Fibroblast of lung (primary cell): ENCODE measurements at regions not wholly inside any gene's neighbourhood (a gene's known extent, or its start where the extent isn't known, plus 50 kb on each side); places are given as distances from the start of the nearest gene placed in this dataset.

ENCODE experiments used
- DNase-seq, 2 donors: peaks; one replicate each; pipeline versions ENCODE4 v3.0.0 to v3.0.0-alpha.2; 2010; ENCODE audit warnings: low read depth in 2 of 2
- H2AFZ ChIP-seq: 2 replicates; pipeline ENCODE4 v1.5.1; 2012; ENCODE audit warnings: low read length, control low read depth, inconsistent platforms
- H3K27ac ChIP-seq: 2 replicates; pipeline ENCODE4 v1.5.1; 2011; ENCODE audit warnings: low read length, control low read depth; ENCODE audit not compliant: insufficient read depth
- H3K27me3 ChIP-seq: 2 replicates; pipeline ENCODE4 v1.5.1; 2011; ENCODE audit warnings: mild to moderate bottlenecking, low read length; ENCODE audit not compliant: control insufficient read depth, insufficient read depth
- H3K36me3 ChIP-seq: 2 replicates; pipeline ENCODE4 v1.5.1; 2011; ENCODE audit warnings: low read length; ENCODE audit not compliant: control insufficient read depth, insufficient read depth
- H3K4me1 ChIP-seq: 2 replicates; pipeline ENCODE4 v1.5.1; 2011; ENCODE audit warnings: low read length; ENCODE audit not compliant: control insufficient read depth, insufficient read depth; ENCODE audit errors: extremely low read depth
- H3K4me2 ChIP-seq: 2 replicates; pipeline ENCODE4 v1.5.1; 2011; ENCODE audit warnings: low read length, control low read depth; ENCODE audit not compliant: insufficient read depth; ENCODE audit errors: extremely low read depth
- H3K4me3 ChIP-seq, 4 experiments: fragments of 200-600 bp in 1 of 4; sonication (generic) in 1 of 4; replicated peaks in 1 of 4; 2 replicates each; pipeline ENCODE4 v1.5.1; 2011 to 2016; ENCODE audit warnings: low read length in 4 of 4, low read depth in 3 of 4, mild to moderate bottlenecking in 3 of 4, control low read depth in 2 of 4, inconsistent platforms in 1 of 4, mixed read lengths in 1 of 4; ENCODE audit not compliant: insufficient read depth in 1 of 4; ENCODE audit errors: control extremely low read depth in 1 of 4
- H3K79me2 ChIP-seq: 2 replicates; pipeline ENCODE4 v1.5.1; 2012; ENCODE audit warnings: mild to moderate bottlenecking, low read length, inconsistent platforms; ENCODE audit not compliant: control insufficient read depth, insufficient read depth
- H3K9ac ChIP-seq: 2 replicates; pipeline ENCODE4 v1.5.1; 2011; ENCODE audit warnings: mild to moderate bottlenecking, low read length, control low read depth; ENCODE audit not compliant: insufficient read depth
- H3K9me3 ChIP-seq: 2 replicates; pipeline ENCODE4 v1.5.1; 2012; ENCODE audit warnings: low read depth, low read length; ENCODE audit not compliant: control insufficient read depth, insufficient read depth
- H4K20me1 ChIP-seq: 2 replicates; pipeline ENCODE4 v1.5.1; 2011; ENCODE audit warnings: low read length; ENCODE audit not compliant: control insufficient read depth, insufficient read depth; ENCODE audit errors: extremely low read depth
- CTCF ChIP-seq, 2 donors: IDR thresholded peaks in 1 of 2; conservative IDR thresholded peaks in 1 of 2; 1 replicate in 1 of 2; 2 replicates in 1 of 2; pipeline ENCODE4 v1.5.1; 2011 to 2012; ENCODE audit warnings: low read length in 2 of 2, control low read depth in 1 of 2, inconsistent platforms in 1 of 2, low read depth in 1 of 2, mild to moderate bottlenecking in 1 of 2
- EZH2 ChIP-seq: IDR thresholded peaks from 2 replicates; pipeline ENCODE4 v1.5.1; 2012; ENCODE audit warnings: low read length, control low read depth, mild to moderate bottlenecking; ENCODE audit errors: missing control alignments

- Histone ChIP-seq H3K9me3 (no peaks in the 10 kb centered on the region), H2AFZ (no peak overlapping the region), H3K36me3 (no peaks in the 10 kb centered on the region), H3K79me2 (no peaks in the 10 kb centered on the region), H3K9ac (no peak overlapping the region), H3K4me2 (no peak overlapping the region), H3K4me1 (no peaks in the 10 kb centered on the region), H3K27me3 (no peaks in the 10 kb centered on the region), H4K20me1 (no peaks in the 10 kb centered on the region), H3K4me3 (no peak overlapping the region), H3K27ac (no peak overlapping the region)
- no peak for TF ChIP-seq CTCF (conservative IDR thresholded peaks at IDR 0.05 in 1 of 2, IDR thresholded peaks at IDR 0.05 in 1 of 2; ENCODE audit: low read depth in 1 of 2, low read length in 2 of 2)
- no peak for TF ChIP-seq EZH2
- no peak for DNase-seq
Measured at GRCh38 chr7:24034251-24034650, 249.7 kb upstream of the NPY start.

- no peak overlapping the region for H2AFZ ChIP-seq
Measured at GRCh38 chr7:24035366-24036032, 248.5 kb upstream of the NPY start.

GRCh38 chr7:24036033-24036412, 248.0 kb upstream of the NPY start:
- DNase-seq, result no peak
- Histone ChIP-seq H3K27me3 (no peaks in the 10 kb centered on the region), H3K79me2 (no peaks in the 10 kb centered on the region), H4K20me1 (no peaks in the 10 kb centered on the region), H3K4me3 (peak overlapping the region in 1 of 4 experiments; percentile 7), H2AFZ (no peak overlapping the region), H3K9me3 (no peaks in the 10 kb centered on the region), H3K4me2 (no peak overlapping the region), H3K4me1 (no peaks in the 10 kb centered on the region), H3K27ac (no peak overlapping the region), H3K9ac (no peak overlapping the region), H3K36me3 (no peaks in the 10 kb centered on the region)
- TF ChIP-seq CTCF (conservative IDR thresholded peaks at IDR 0.05 in 1 of 2, IDR thresholded peaks at IDR 0.05 in 1 of 2; ENCODE audit: low read depth in 1 of 2, low read length in 2 of 2), result no peak
- no peak for TF ChIP-seq EZH2

More at GRCh38 chr7:24035366-24036032, 248.5 kb upstream of the NPY start:
- Histone ChIP-seq H4K20me1 (no peaks in the 10 kb centered on the region), H3K9me3 (no peaks in the 10 kb centered on the region), H3K9ac (no peak overlapping the region), H3K4me1 (no peaks in the 10 kb centered on the region), H3K4me2 (no peak overlapping the region), H3K27me3 (no peaks in the 10 kb centered on the region), H3K79me2 (no peaks in the 10 kb centered on the region), H3K27ac (no peak overlapping the region), H3K4me3 (no peak overlapping the region), H3K36me3 (no peaks in the 10 kb centered on the region)
- no peak for DNase-seq
- no peak for TF ChIP-seq CTCF (conservative IDR thresholded peaks at IDR 0.05 in 1 of 2, IDR thresholded peaks at IDR 0.05 in 1 of 2; ENCODE audit: low read depth in 1 of 2, low read length in 2 of 2)
- TF ChIP-seq EZH2, result no peak
